Endothelial cell of umbilical vein (primary cell): ENCODE measurements at regions not wholly inside any gene's neighbourhood (a gene's known extent, or its start where the extent isn't known, plus 50 kb on each side); places are given as distances from the start of the nearest gene placed in this dataset.

Experiments
- BruUV-seq: library from RNA; stranded (reverse); fragments of 400-500 nt; replicated peaks from 2 replicates; lab custom pipeline; 2021; lab: Mats Ljungman, UMichigan
- CTCF ChIA-PET: fragments of 300-600, 350-600 bp; sonication (Branson Sonifier 250); formaldehyde crosslinking; loops from one replicate; lab custom pipeline; 2021; ENCODE audit warnings: antibody characterized with exemption, inconsistent platforms; lab: Charles Lee
- POLR2A ChIA-PET: fragments of 300-600, 350-600 bp; sonication (Branson Sonifier 250); formaldehyde crosslinking; loops from one replicate; lab custom pipeline; 2021; ENCODE audit warnings: antibody characterized with exemption, inconsistent platforms; lab: Charles Lee
- DNase-seq: peaks from one replicate; pipeline ENCODE4 v3.0.0-alpha.2; 2011; ENCODE audit warnings: low read depth, low spot score
- FAIRE-seq: peaks from 2 replicates; lab custom pipeline; 2011; peaks lifted over from hg19 to GRCh38; lab: Jason Lieb, UNC
- H2AFZ ChIP-seq: 2 replicates; pipeline ENCODE4 v1.6.0; 2012; ENCODE audit warnings: low read depth, low read length, control low read depth, inconsistent platforms
- H3K27ac ChIP-seq: 2 replicates; pipeline ENCODE4 v1.5.1; 2011; ENCODE audit warnings: low read depth, mild to moderate bottlenecking, control low read depth, low read length, moderate library complexity; ENCODE audit not compliant: insufficient read depth
- H3K27me3 ChIP-seq, 2 experiments: 2 replicates each; pipeline versions ENCODE4 v1.6.0 to v1.6.1; 2011; ENCODE audit warnings: low read length in 2 of 2, mixed read lengths in 1 of 2; ENCODE audit not compliant: control insufficient read depth in 2 of 2, insufficient read depth in 2 of 2
- H3K36me3 ChIP-seq, 2 experiments: 2 replicates in 1 of 2; 3 replicates in 1 of 2; pipeline ENCODE4 v1.5.1; 2011; ENCODE audit warnings: low read length in 2 of 2, mild to moderate bottlenecking in 1 of 2, moderate library complexity in 1 of 2; ENCODE audit not compliant: control insufficient read depth in 2 of 2, insufficient read depth in 2 of 2; ENCODE audit errors: extremely low read depth in 1 of 2
- H3K4me1 ChIP-seq: 3 replicates; pipeline ENCODE4 v1.5.1; 2011; ENCODE audit warnings: mild to moderate bottlenecking, low read length; ENCODE audit not compliant: control insufficient read depth, insufficient read depth; ENCODE audit errors: extremely low read depth
- H3K4me2 ChIP-seq: 2 replicates; pipeline ENCODE4 v1.6.1; 2011; ENCODE audit warnings: low read length, control low read depth, mixed read lengths; ENCODE audit not compliant: insufficient read depth
- H3K4me3 ChIP-seq, 3 experiments: fragments of 200-600 bp in 1 of 3; sonication (generic), shearing (Covaris generic) in 1 of 3; replicated peaks in 1 of 3; 2 replicates each; pipeline ENCODE4 v1.5.1; 2011 to 2016; ENCODE audit warnings: control low read depth in 3 of 3, low read length in 3 of 3, mild to moderate bottlenecking in 2 of 3, inconsistent platforms in 1 of 3, low read depth in 1 of 3, moderate library complexity in 1 of 3; ENCODE audit not compliant: insufficient read depth in 1 of 3
- H3K79me2 ChIP-seq: 2 replicates; pipeline ENCODE4 v1.6.0; 2012; ENCODE audit warnings: low read length, inconsistent platforms; ENCODE audit not compliant: control insufficient read depth, insufficient read depth
- H3K9ac ChIP-seq: replicated peaks from 2 replicates; pipeline ENCODE3; 2011; ENCODE audit warnings: low read length, control low read depth; ENCODE audit not compliant: insufficient read depth; ENCODE audit errors: extremely low read depth
- H3K9me1 ChIP-seq: replicated peaks from 3 replicates; pipeline ENCODE4 v1.6.0; 2011; ENCODE audit warnings: mild to moderate bottlenecking, low read length; ENCODE audit not compliant: control insufficient read depth, insufficient read depth; ENCODE audit errors: extremely low read depth
- H3K9me3 ChIP-seq: replicated peaks from 2 replicates; pipeline ENCODE4 v1.5.1; 2012; ENCODE audit warnings: low read length, inconsistent platforms; ENCODE audit not compliant: control insufficient read depth, insufficient read depth
- H4K20me1 ChIP-seq: replicated peaks from 2 replicates; pipeline ENCODE3; 2011; ENCODE audit warnings: mild to moderate bottlenecking, low read length; ENCODE audit not compliant: control insufficient read depth, insufficient read depth; ENCODE audit errors: extremely low read depth
- CTCF ChIP-seq, 2 donors: IDR thresholded peaks; 1 replicate in 1 of 2; 2 replicates in 1 of 2; pipeline ENCODE4 v1.5.1; 2011; ENCODE audit warnings: low read length in 2 of 2, mild to moderate bottlenecking in 2 of 2, moderate library complexity in 2 of 2, control low read depth in 1 of 2, inconsistent platforms in 1 of 2, low read depth in 1 of 2; ENCODE audit not compliant: insufficient read depth in 1 of 2; ENCODE audit errors: extremely low read depth in 1 of 2
- EZH2 ChIP-seq: IDR thresholded peaks from 2 replicates; pipeline ENCODE4 v1.6.1; 2012; ENCODE audit warnings: borderline replicate concordance, low read depth, mild to moderate bottlenecking, moderate library complexity, low read length, inconsistent platforms; ENCODE audit not compliant: severe bottlenecking
- FOS ChIP-seq: IDR thresholded peaks from 2 replicates; pipeline ENCODE4 v1.6.1; 2011; ENCODE audit warnings: mild to moderate bottlenecking, low read length, moderate library complexity, borderline replicate concordance; ENCODE audit not compliant: insufficient read depth
- GATA2 ChIP-seq: IDR thresholded peaks from 2 replicates; pipeline ENCODE4 v1.7.0; 2011; ENCODE audit warnings: low read depth, mild to moderate bottlenecking, moderate library complexity, mixed read lengths, low read length; ENCODE audit not compliant: insufficient read length, insufficient read depth
- JUN ChIP-seq: IDR thresholded peaks from 2 replicates; pipeline ENCODE4 v1.6.1; 2011; ENCODE audit warnings: borderline replicate concordance, low read depth; ENCODE audit not compliant: insufficient read length, insufficient read depth
- MAX ChIP-seq: IDR thresholded peaks from 2 replicates; pipeline ENCODE4 v1.6.1; 2011; ENCODE audit not compliant: insufficient read depth, insufficient read length
- MYC ChIP-seq: IDR thresholded peaks from one replicate; pipeline ENCODE4 v1.6.1; 2011; ENCODE audit warnings: mild to moderate bottlenecking, low read depth, low read length
- POLR2A ChIP-seq: IDR thresholded peaks from 2 replicates; pipeline ENCODE4 v1.6.1; 2012; ENCODE audit warnings: low read depth, mild to moderate bottlenecking, control low read depth, low read length
- POLR2AphosphoS5 ChIP-seq: IDR thresholded peaks from 2 replicates; pipeline ENCODE4 v1.6.1; 2012; ENCODE audit warnings: low read depth, mild to moderate bottlenecking, control low read depth, low read length, moderate library complexity; ENCODE audit not compliant: insufficient read depth
- dilution Hi-C: fragments of 300-500 bp; cut with MboI; formaldehyde crosslinking; loops from one replicate; pipeline ENCODE4 v1.15.0; 2019; ENCODE audit warnings: low sequenced_read_pairs; ENCODE audit not compliant: extremely low pct_ligation_motif_present
- intact Hi-C: fragments of 100-400 bp; cut with micrococcal nuclease; formaldehyde crosslinking; loops from one replicate; pipeline ENCODE4 v1.10.0; 2022

DNA sequence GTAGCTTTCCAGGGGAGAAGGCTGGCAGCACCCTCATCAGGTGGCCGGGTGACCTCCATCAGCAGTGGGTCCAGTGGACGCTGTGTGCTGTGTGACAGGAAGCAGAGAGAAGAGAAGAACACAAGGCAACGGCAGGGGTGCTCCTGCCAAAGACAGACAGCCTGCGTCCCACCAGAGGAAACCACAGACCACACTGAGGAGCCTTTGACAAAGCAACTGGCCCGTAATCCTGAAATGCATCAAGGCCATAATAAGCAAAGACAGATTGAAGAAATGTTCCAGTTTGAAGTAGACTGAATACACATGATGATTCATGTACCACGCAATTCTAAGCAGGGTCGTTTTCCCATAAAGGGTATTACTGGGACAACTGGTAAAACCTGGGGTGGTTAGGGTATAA, 172.4 kb downstream of the FBXO15 start:
- FAIRE-seq (no peak), DNase-seq (no peak)
- intact Hi-C loops = no loop called here
- BruUV-seq = no TSS peak
- Histone ChIP-seq H3K4me2 (no peak overlapping the region), H3K4me1 (no peaks in the 10 kb centered on the region), H3K9me1 (no peaks in the 10 kb centered on the region), H3K4me3 (no peak overlapping the region), H2AFZ (no peak overlapping the region), H4K20me1 (no peaks in the 10 kb centered on the region), H3K9ac (no peak overlapping the region), H3K9me3 (peaks cover 2% of the 10 kb centered on the region), H3K27ac (no peak overlapping the region), H3K79me2 (no peaks in the 10 kb centered on the region), H3K27me3 (no peaks in the 10 kb centered on the region), H3K36me3 (no peaks in the 10 kb centered on the region)
- TF ChIP-seq GATA2 (no peak), MYC (no peak)
- ChIA-PET CTCF (no interaction called here), POLR2A (no interaction called here)
- dilution Hi-C loops = no loop called here

DNA sequence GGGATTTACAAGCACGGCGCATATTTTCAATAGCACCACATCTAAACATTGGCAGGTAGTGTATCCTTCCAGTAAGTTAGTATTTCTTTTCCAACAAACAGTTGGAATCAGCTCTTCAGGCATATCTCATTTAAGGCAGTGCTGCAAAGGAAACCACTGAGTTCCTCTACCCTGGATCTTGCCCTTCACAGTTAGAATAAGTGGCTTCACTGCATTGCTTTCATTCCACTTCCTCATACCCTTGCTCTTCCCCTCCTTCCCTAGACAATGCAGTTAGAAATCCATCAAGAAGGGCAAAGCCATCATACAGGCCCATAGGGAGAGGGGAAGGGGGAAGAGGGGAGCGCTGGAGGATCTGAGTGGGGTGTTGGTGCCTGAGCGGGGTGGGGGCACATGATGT, 173.7 kb downstream of the FBXO15 start:
- CTCF ChIA-PET = no interaction called here
- BruUV-seq = no TSS peak
- Histone ChIP-seq H3K9me1 (no peaks in the 10 kb centered on the region), H2AFZ (no peak overlapping the region), H4K20me1 (no peaks in the 10 kb centered on the region), H3K4me1 (no peaks in the 10 kb centered on the region), H3K27me3 (no peaks in the 10 kb centered on the region), H3K36me3 (no peaks in the 10 kb centered on the region), H3K4me2 (no peak overlapping the region), H3K27ac (no peak overlapping the region), H3K9ac (no peak overlapping the region), H3K79me2 (no peaks in the 10 kb centered on the region), H3K9me3 (peaks cover 2% of the 10 kb centered on the region), H3K4me3 (no peak overlapping the region)
- FAIRE-seq (no peak), DNase-seq (no peak)
- POLR2A ChIA-PET = no interaction called here
- intact Hi-C loops (no loop called here), dilution Hi-C loops (no loop called here)
- TF ChIP-seq MAX (no peak), CTCF (IDR thresholded peaks at IDR 0.05; ENCODE audit: extremely low read depth in 1 of 2, insufficient read depth in 1 of 2, low read depth in 1 of 2, low read length in 2 of 2) (no peak), FOS (no peak), MYC (no peak), POLR2A (no peak), EZH2 (no peak), POLR2AphosphoS5 (no peak), GATA2 (no peak), JUN (no peak)
